Right lobe of liver (tissue), 4 donors: ENCODE measurements at regions not wholly inside any gene's neighbourhood (a gene's known extent, or its start where the extent isn't known, plus 50 kb on each side); places are given as distances from the start of the nearest gene placed in this dataset.

Source experiments
- CTCF ChIP-seq, 4 donors: fragments of 200-600 bp in 3 of 4; fragments of 450-650 bp in 1 of 4; IDR thresholded peaks; one replicate each; pipeline versions ENCODE4 v1.5.1 to v1.8.0; 2016 to 2022; ENCODE audit warnings: antibody characterized with exemption in 4 of 4, mild to moderate bottlenecking in 2 of 4
- POLR2A ChIP-seq: fragments of 450-650 bp; IDR thresholded peaks from one replicate; pipeline ENCODE4 v1.6.1; 2017; ENCODE audit warnings: antibody characterized with exemption, mild to moderate bottlenecking
- donor health status: DM: no; HTN: no; CAD: no.
- donor health status: DM: no; HTN: no; CAD: no.
- donor health status: DM: no; HTN: yes; CAD: no.

- TF ChIP-seq CTCF (IDR thresholded peaks at IDR 0.05) (no peak), POLR2A (no peak)
Measured at GRCh38 chr11:70001246-70001645, 76.9 kb upstream of the ANO1 start.
